Memory B cell (primary cell): ENCODE measurements at regions not wholly inside any gene's neighbourhood (a gene's known extent, or its start where the extent isn't known, plus 50 kb on each side); places are given as distances from the start of the nearest gene placed in this dataset.

Experiments used
- ATAC-seq: fragments of 150-1000 bp; cut with Tn5 transposase; 2 replicates; pipeline ENCODE4 v1.10.0; 2021; ENCODE audit warnings: low read depth, mild to moderate bottlenecking, moderate library complexity
- DNase-seq, 2 donors: peaks; one replicate each; pipeline ENCODE4 v3.0.0; 2022; ENCODE audit warnings: low spot score in 2 of 2
- H3K27ac Mint-ChIP-seq: one replicate; pipeline ENCODE4 v1.8.0; 2022; ENCODE audit warnings: mild to moderate bottlenecking, moderate library complexity, mixed read lengths
- H3K27me3 Mint-ChIP-seq: one replicate; pipeline ENCODE4 v1.8.0; 2022; ENCODE audit warnings: mixed read lengths
- H3K36me3 Mint-ChIP-seq: one replicate; pipeline ENCODE4 v1.8.0; 2022; ENCODE audit warnings: mild to moderate bottlenecking, mixed read lengths
- H3K4me1 Mint-ChIP-seq: one replicate; pipeline ENCODE4 v1.8.0; 2022; ENCODE audit warnings: mixed read lengths
- H3K4me3 Mint-ChIP-seq: one replicate; pipeline ENCODE4 v1.8.0; 2022; ENCODE audit warnings: mild to moderate bottlenecking, moderate library complexity, mixed read lengths
- H3K9me3 Mint-ChIP-seq: one replicate; pipeline ENCODE4 v1.8.0; 2022; ENCODE audit warnings: mixed read lengths

GRCh38 chr1:37158113-37158749 lies 123.9 kb upstream of the GRIK3 start:
- DNase-seq (peak in 1 of 2 donors; percentile 3), ATAC-seq (no peak)
- Mint-ChIP-seq H3K9me3 (peaks cover 12% of the 10 kb centered on the region), H3K36me3 (peaks cover 2% of the 10 kb centered on the region), H3K27ac (no peak overlapping the region), H3K4me3 (no peak overlapping the region), H3K4me1 (no peaks in the 10 kb centered on the region), H3K27me3 (peaks cover 9% of the 10 kb centered on the region)

- no peak overlapping the region for H3K4me3 Mint-ChIP-seq
- no peak for ATAC-seq
- H3K9me3 Mint-ChIP-seq: peaks cover 12% of the 10 kb centered on the region
- no peak overlapping the region for H3K27ac Mint-ChIP-seq
- peaks cover 9% of the 10 kb centered on the region for H3K27me3 Mint-ChIP-seq
- peaks cover 2% of the 10 kb centered on the region for H3K36me3 Mint-ChIP-seq
- peak in 1 of 2 donors; percentile 4 for DNase-seq
- no peaks in the 10 kb centered on the region for H3K4me1 Mint-ChIP-seq
These were observed 124.8 kb upstream of the GRIK3 start for GRCh38 chr1:37159102-37159501.

DNA sequence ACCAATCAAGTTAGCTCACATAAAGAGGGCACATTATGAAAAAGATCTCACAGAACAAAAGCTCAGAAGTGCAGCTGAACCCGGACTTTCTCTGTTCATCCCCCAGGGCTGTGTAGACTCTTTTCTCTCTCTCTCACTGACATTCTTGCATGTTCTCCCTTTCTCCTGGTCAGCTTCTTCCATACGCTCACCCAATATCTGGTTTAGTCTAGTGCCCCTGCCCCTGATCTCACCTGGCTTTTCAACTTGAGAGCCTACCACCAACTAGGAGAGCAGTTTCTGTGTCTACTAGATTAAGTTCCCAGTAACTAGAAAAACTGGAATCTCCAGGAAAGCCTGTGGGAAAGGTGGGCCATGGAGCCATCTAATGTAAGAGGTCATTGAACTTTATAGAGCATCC lies 126.9 kb upstream of the GRIK3 start:
- peaks cover 4% of the 10 kb centered on the region for H3K27me3 Mint-ChIP-seq
- peaks cover 2% of the 10 kb centered on the region for H3K36me3 Mint-ChIP-seq
- no peak for ATAC-seq
- H3K9me3 Mint-ChIP-seq: peaks cover 14% of the 10 kb centered on the region
- H3K27ac Mint-ChIP-seq: no peak overlapping the region
- no peaks in the 10 kb centered on the region for H3K4me1 Mint-ChIP-seq
- H3K4me3 Mint-ChIP-seq: no peak overlapping the region
- DNase-seq: peak in 1 of 2 donors; percentile 5

DNA sequence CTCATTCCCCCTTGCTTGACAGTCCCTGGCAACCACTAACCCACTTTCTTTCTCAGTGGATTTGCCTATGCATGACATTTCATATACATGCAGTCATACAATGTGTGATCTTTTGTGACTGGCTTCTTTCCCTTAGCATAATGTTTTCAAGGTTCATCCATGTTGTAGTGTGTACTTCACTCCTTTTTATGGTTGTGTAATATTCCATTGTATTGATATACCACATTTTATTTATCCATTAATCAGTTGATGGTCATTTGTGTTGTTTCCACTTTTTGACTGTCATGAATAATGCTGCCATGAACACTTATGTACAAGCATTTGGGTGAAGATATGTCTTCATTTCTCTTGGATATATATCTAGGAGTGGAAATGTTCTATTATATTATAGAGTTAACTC lies 127.7 kb upstream of the GRIK3 start:
- peaks cover 15% of the 10 kb centered on the region for H3K9me3 Mint-ChIP-seq
- H3K4me1 Mint-ChIP-seq: no peaks in the 10 kb centered on the region
- peaks cover 5% of the 10 kb centered on the region for H3K27me3 Mint-ChIP-seq
- DNase-seq: no peak
- ATAC-seq: no peak
- H3K36me3 Mint-ChIP-seq: peaks cover 2% of the 10 kb centered on the region
- H3K4me3 Mint-ChIP-seq: no peak overlapping the region
- H3K27ac Mint-ChIP-seq: no peak overlapping the region

DNA sequence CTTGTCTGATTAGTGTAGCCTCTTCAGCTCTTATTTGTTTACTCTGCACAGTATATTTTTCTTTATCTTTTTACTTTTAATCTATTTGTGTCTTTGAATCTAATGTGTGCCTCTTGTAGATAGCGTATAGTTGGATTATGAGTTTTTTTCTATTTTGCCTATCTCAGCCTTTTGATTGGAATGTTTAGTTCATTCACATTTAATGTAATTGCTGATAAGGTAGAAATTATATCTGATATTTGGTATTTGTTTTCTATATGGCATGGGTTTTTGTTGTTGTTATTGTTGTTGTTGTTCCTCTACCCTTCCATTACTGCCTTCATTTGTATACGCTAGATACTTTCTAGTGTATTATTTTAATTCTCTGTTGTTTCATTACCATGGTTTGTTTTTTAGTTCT lies 131.7 kb upstream of the GRIK3 start:
- peaks cover 16% of the 10 kb centered on the region for H3K9me3 Mint-ChIP-seq
- DNase-seq (no peak), ATAC-seq (no peak)
- no peak overlapping the region for H3K27ac Mint-ChIP-seq
- no peaks in the 10 kb centered on the region for H3K4me1 Mint-ChIP-seq
- H3K4me3 Mint-ChIP-seq: no peak overlapping the region
- peaks cover 7% of the 10 kb centered on the region for H3K36me3 Mint-ChIP-seq
- H3K27me3 Mint-ChIP-seq: peaks cover 13% of the 10 kb centered on the region

DNA sequence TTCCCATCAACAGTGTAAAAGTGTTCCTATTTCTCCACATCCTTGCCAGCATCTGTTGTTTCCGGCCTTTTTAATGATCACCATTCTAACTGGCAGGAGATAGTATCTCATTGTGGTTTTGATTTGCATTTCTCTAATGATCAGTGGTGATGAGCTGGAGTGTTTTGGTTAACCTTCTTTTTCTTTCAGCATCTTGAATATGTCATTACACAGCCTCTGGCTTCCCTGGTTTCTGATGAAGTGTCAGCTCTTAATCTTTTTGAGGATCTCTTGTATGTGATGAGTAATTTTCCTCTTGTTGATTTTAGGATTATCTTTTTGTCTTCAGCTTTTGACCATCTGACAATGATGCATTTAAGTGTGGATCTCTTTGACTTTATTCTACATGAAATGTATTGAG lies 133.2 kb upstream of the GRIK3 start:
- Mint-ChIP-seq H3K4me3 (no peak overlapping the region), H3K36me3 (peaks cover 7% of the 10 kb centered on the region), H3K4me1 (no peaks in the 10 kb centered on the region), H3K9me3 (peaks cover 13% of the 10 kb centered on the region), H3K27me3 (peaks cover 15% of the 10 kb centered on the region), H3K27ac (no peak overlapping the region)
- no peak for DNase-seq
- no peak for ATAC-seq

DNA sequence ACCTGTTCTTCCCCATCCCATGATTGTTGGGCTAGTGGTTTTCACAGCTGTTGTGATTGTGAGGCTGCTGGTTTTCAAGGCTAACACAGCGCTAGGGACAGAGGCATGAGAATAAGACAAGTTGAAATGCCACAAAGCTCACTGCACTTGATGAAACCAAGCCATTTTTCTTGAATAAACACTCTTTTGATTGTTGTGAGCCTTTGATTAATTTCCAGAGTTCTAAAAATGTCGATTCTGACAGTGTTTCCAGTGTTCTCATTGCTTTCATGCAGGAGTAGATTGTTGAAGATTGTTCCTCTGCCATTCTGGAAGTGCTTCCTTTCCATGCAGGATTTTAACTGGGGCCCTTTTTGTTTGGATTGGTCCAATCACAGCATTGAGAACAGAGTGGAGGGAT lies 134.9 kb upstream of the GRIK3 start:
- peaks cover 17% of the 10 kb centered on the region for H3K27me3 Mint-ChIP-seq
- ATAC-seq (no peak), DNase-seq (no peak)
- H3K36me3 Mint-ChIP-seq: peaks cover 7% of the 10 kb centered on the region
- no peak overlapping the region for H3K4me3 Mint-ChIP-seq
- H3K4me1 Mint-ChIP-seq: no peaks in the 10 kb centered on the region
- peaks cover 13% of the 10 kb centered on the region for H3K9me3 Mint-ChIP-seq
- no peak overlapping the region for H3K27ac Mint-ChIP-seq

DNA sequence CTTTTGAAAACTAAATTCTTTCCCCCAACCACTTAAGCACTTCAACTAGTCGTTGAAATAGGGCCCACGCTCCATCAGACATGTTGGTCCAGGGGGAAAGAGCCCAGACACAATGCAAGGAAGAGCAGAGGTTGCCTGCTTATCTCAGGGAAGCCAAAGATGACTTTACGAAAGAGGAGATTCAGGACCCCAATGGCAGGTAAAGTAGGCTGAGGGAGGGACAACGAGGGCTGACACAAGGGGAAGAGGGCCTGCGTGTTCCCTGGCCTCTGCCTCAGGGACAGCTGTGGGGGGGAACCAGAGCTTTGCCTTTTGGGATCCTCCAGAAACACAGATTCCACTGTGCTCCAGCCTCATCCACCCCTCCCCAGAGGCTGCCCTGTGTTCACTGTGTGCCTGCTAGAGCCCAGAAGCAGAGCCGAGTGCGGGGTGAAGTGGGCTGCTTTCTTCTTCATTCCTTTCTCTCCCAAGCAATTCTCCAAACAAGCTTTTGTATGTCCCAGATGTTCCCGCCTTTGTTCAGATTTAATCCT lies 135.5 kb upstream of the GRIK3 start:
- Mint-ChIP-seq H3K9me3 (peaks cover 13% of the 10 kb centered on the region), H3K27me3 (peaks cover 17% of the 10 kb centered on the region), H3K4me1 (no peaks in the 10 kb centered on the region), H3K4me3 (no peak overlapping the region), H3K36me3 (peaks cover 7% of the 10 kb centered on the region), H3K27ac (no peak overlapping the region)
- ATAC-seq (no peak), DNase-seq (no peak)

DNA sequence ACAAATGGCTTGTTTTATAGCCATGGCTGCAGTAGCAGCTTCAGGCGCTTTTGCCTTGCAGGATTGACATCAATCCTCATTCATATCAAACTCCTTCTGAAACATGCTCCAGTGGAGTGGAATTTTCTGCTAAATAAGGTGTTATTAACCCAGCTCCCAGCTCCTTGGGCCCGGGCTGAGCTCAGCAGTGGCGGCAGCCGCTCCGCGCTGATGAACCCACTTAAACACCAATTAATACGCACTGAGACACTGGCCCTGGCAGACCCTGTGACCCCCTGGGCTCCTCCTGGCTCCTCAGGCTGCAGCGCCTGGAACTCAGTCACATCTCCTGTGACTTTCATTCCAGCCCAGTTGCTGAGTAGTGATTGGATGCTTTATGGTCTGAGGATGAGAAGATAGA lies 137.4 kb upstream of the GRIK3 start:
- Mint-ChIP-seq H3K27me3 (peaks cover 20% of the 10 kb centered on the region), H3K27ac (no peak overlapping the region), H3K4me1 (no peaks in the 10 kb centered on the region), H3K4me3 (no peak overlapping the region), H3K36me3 (peaks cover 5% of the 10 kb centered on the region), H3K9me3 (peaks cover 6% of the 10 kb centered on the region)
- ATAC-seq: no peak
- DNase-seq: no peak

DNA sequence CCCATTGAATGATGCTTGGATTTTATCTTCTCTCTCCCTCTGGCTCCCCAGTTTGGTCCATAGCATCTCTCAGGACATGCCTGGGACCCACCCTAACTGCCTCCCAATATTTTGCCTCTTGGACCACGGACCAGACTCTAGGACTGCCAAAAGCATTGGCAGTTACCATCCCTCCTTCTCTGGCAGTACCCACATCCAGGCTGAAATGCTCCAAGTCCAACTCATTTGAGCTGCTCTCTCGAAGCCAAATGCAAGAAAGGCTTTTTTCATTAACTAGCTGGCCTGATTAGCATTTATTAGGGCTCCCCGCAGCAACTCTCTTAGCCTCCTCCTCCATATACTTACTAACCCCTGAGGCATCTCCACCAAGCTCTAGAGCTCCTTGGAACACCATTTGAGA lies 140.0 kb upstream of the GRIK3 start:
- Mint-ChIP-seq H3K36me3 (no peaks in the 10 kb centered on the region), H3K4me3 (no peak overlapping the region), H3K9me3 (no peaks in the 10 kb centered on the region), H3K27ac (no peak overlapping the region), H3K4me1 (no peaks in the 10 kb centered on the region), H3K27me3 (peaks cover 12% of the 10 kb centered on the region)
- no peak for DNase-seq
- no peak for ATAC-seq

DNA sequence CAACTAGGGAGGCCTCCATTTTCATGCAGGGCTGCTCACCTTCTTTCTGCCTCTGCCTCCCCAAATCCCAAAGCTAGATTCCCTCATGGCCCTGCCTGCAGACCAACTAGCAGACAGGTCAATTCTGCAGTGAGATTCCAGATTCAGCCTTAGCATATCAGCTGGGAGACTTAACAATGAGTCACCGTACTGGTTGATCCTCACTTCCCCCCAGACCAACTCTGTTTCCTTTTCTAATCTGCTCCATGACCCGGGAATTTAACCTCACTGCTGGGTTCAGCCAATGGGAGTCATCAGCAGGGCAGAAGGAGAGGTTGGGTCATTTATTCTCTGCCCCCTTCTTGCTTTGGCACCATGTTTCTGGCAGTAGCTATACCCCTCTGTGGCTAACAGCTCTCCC lies 140.6 kb upstream of the GRIK3 start:
- Mint-ChIP-seq H3K4me3 (no peak overlapping the region), H3K27me3 (peaks cover 14% of the 10 kb centered on the region), H3K36me3 (no peaks in the 10 kb centered on the region), H3K4me1 (no peaks in the 10 kb centered on the region), H3K9me3 (no peaks in the 10 kb centered on the region), H3K27ac (no peak overlapping the region)
- DNase-seq: no peak
- no peak for ATAC-seq

- Mint-ChIP-seq H3K4me1 (no peaks in the 10 kb centered on the region), H3K36me3 (no peaks in the 10 kb centered on the region), H3K4me3 (no peak overlapping the region), H3K27ac (no peak overlapping the region), H3K9me3 (no peaks in the 10 kb centered on the region), H3K27me3 (peaks cover 16% of the 10 kb centered on the region)
- ATAC-seq (no peak), DNase-seq (no peak)
These were observed 141.4 kb upstream of the GRIK3 start for GRCh38 chr1:37175666-37176215.

DNA sequence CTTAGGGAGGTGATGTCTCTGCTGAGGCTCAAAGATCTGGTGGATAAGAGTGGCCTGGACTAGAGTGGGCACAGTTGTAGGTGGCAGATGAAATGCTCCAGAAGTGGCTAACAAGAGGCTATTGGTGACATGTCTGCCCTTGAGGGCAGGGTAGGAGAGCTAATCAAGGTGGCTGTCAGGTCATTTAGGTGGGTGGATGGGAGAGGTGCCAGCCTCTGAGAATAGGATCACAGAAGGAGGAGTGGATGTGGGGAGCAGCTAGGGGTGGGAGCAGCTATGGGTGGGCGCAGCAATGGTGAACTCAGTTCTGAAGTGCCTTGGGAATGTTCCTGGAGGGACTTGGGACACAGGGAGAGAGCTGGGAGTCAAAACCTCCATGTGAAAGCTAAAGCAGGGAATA lies 142.0 kb upstream of the GRIK3 start:
- no peak for ATAC-seq
- Mint-ChIP-seq H3K27ac (no peak overlapping the region), H3K4me3 (no peak overlapping the region), H3K9me3 (no peaks in the 10 kb centered on the region), H3K36me3 (no peaks in the 10 kb centered on the region), H3K27me3 (peaks cover 14% of the 10 kb centered on the region), H3K4me1 (no peaks in the 10 kb centered on the region)
- DNase-seq: no peak

- no peaks in the 10 kb centered on the region for H3K4me1 Mint-ChIP-seq
- no peak for DNase-seq
- peaks cover under 1% of the 10 kb centered on the region for H3K9me3 Mint-ChIP-seq
- H3K36me3 Mint-ChIP-seq: peaks cover under 1% of the 10 kb centered on the region
- H3K27me3 Mint-ChIP-seq: peaks cover 14% of the 10 kb centered on the region
- no peak overlapping the region for H3K27ac Mint-ChIP-seq
- no peak overlapping the region for H3K4me3 Mint-ChIP-seq
- no peak for ATAC-seq
These were observed 143.0 kb upstream of the GRIK3 start for GRCh38 chr1:37177230-37177864.
